ENCODE measurements at regions not wholly inside any gene's neighbourhood (a gene's known extent, or its start where the extent isn't known, plus 50 kb on each side); places are given as distances from the start of the nearest gene placed in this dataset.

DNA sequence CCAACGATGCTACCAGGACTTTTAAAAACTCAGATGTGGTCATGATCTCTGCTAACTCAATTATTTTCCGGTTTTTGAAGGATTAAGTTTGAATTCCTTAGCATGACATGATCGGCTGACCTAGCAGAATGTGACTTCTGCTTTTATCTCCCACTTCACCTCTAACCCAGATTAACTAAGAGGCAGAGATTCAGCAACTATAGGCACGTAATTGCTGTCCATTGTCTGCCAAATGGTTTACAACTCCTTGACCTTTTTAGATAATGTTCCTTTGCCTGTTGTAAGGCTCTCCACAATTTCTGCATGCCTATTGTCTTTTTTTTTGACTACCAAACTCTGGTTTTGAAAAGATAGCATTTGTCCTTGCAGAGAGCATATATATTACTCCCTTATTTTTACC, 268.2 kb downstream of the BRINP1 start:
- Histone ChIP-seq H3K4me1 (ENCODE audit: insufficient read depth, low read length) (no peaks in the 10 kb centered on the region), H3K4me3 (ENCODE audit: low read length in 2 of 2) (no peak overlapping the region), H3K9me3 (ENCODE audit: control insufficient read depth in 1 of 2, low read length in 2 of 2) (no peaks in the 10 kb centered on the region), H3K27me3 (ENCODE audit: insufficient read depth, low read length) (no peaks in the 10 kb centered on the region), H3K27ac (ENCODE audit: low read depth, low read length) (no peak overlapping the region), H3K36me3 (ENCODE audit: insufficient read depth, low read length) (no peaks in the 10 kb centered on the region)
- H3K27me3 Mint-ChIP-seq, result no peaks in the 10 kb centered on the region
- intact Hi-C loops (cut with micrococcal nuclease), result no loop called here
- H3K9me3 Mint-ChIP-seq, result peaks cover 0 to 9% (median 5%) of the 10 kb centered on the region in 8 donors
- H3K36me3 Mint-ChIP-seq, result no peaks in the 10 kb centered on the region
- DNase-seq, result no peak
- H3K27ac Mint-ChIP-seq, result no peak overlapping the region
- POLR2A ChIA-PET (ENCODE audit: partially characterized antibody), result no interaction called here
- no peaks in the 10 kb centered on the region for H3K4me1 Mint-ChIP-seq
- H3K4me3 Mint-ChIP-seq, result no peak overlapping the region
- CTCF ChIA-PET (ENCODE audit: partially characterized antibody), result no interaction called here

DNA sequence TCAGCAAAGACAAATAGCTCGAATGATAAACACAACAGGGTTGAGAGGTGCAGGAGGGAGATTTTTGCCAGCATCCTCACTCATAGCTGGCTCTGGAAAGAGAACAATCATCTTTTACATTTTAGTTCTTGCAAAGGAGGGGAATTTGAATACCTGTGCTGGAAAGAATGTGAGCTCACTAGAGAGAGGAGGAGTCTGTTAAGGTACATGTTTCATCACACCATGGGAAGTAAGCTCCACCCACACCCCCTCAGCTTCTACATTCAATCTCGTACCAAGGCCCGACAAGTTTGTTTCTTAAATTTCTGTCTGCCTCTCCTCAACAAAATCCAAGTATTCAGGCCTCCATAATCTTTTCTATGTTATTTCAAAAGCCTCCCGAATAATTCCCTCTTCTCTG, 254.6 kb downstream of the BRINP1 start:
- H3K9me3 Mint-ChIP-seq, result peaks cover 0 to 14% (median 5%) of the 10 kb centered on the region in 8 donors
- H3K4me1 Mint-ChIP-seq, result no peaks in the 10 kb centered on the region
- H3K4me3 Mint-ChIP-seq, result no peak overlapping the region
- Histone ChIP-seq H3K36me3 (ENCODE audit: insufficient read depth, low read length) (no peaks in the 10 kb centered on the region), H3K4me1 (ENCODE audit: insufficient read depth, low read length) (no peaks in the 10 kb centered on the region), H3K9me3 (ENCODE audit: control insufficient read depth in 1 of 2, low read length in 2 of 2) (no peaks in the 10 kb centered on the region), H3K27me3 (ENCODE audit: insufficient read depth, low read length) (no peaks in the 10 kb centered on the region), H3K27ac (ENCODE audit: low read depth, low read length) (no peak overlapping the region), H3K4me3 (ENCODE audit: low read length in 2 of 2) (no peak overlapping the region)
- no peaks in the 10 kb centered on the region for H3K36me3 Mint-ChIP-seq
- DNase-seq, result no peak
- intact Hi-C loops (cut with micrococcal nuclease), result no loop called here
- no peak overlapping the region for H3K27ac Mint-ChIP-seq
- no peaks in the 10 kb centered on the region for H3K27me3 Mint-ChIP-seq
- POLR2A ChIA-PET (ENCODE audit: partially characterized antibody), result no interaction called here
- CTCF ChIA-PET (ENCODE audit: partially characterized antibody), result no interaction called here

All from CD4-positive, alpha-beta memory T cell (primary cell).